GM23338 (cell line): ENCODE measurements at regions not wholly inside any gene's neighbourhood (a gene's known extent, or its start where the extent isn't known, plus 50 kb on each side); places are given as distances from the start of the nearest gene placed in this dataset.

Experiments used
- ATAC-seq: fragments of 200-7000 bp; cut with Tn5 transposase; 3 replicates; pipeline ENCODE4 v1.9.1; 2020
- DNase-seq: peaks from one replicate; pipeline ENCODE4 v3.0.0-alpha.2; 2015; ENCODE audit warnings: low spot score
- H2AFZ ChIP-seq: fragments of 200-600 bp; sonication (generic); 2 replicates; pipeline ENCODE4 v1.8.0; 2016; ENCODE audit warnings: antibody characterized with exemption, mild to moderate bottlenecking, moderate library complexity
- H3F3A ChIP-seq: fragments of 200-600 bp; sonication (generic); replicated peaks from 2 replicates; pipeline ENCODE4 v1.8.0; 2017; ENCODE audit warnings: antibody characterized with exemption, mixed run types, low read depth
- H3K27ac ChIP-seq: fragments of 200-600 bp; sonication (generic); 2 replicates; pipeline ENCODE4 v1.6.1; 2016; ENCODE audit warnings: low read depth
- H3K27me3 ChIP-seq: fragments of 200-600 bp; sonication (generic); 2 replicates; pipeline ENCODE4 v1.8.0; 2016; ENCODE audit warnings: mild to moderate bottlenecking, mixed run types, moderate library complexity; ENCODE audit not compliant: insufficient read depth
- H3K36me3 ChIP-seq: fragments of 200-600 bp; sonication (generic); 2 replicates; pipeline ENCODE4 v1.8.0; 2016; ENCODE audit warnings: mild to moderate bottlenecking; ENCODE audit not compliant: insufficient read depth
- H3K4me1 ChIP-seq: fragments of 200-600 bp; sonication (generic); 2 replicates; pipeline ENCODE4 v1.8.0; 2016; ENCODE audit warnings: mild to moderate bottlenecking, moderate library complexity; ENCODE audit not compliant: insufficient read depth
- H3K4me2 ChIP-seq: fragments of 200-600 bp; sonication (generic); 2 replicates; pipeline ENCODE4 v1.7.1; 2017; ENCODE audit warnings: mixed run types
- H3K4me3 ChIP-seq: fragments of 200-600 bp; sonication (generic); 2 replicates; pipeline ENCODE4 v1.6.1; 2016; ENCODE audit warnings: mixed run types
- H3K79me2 ChIP-seq: fragments of 200-600 bp; sonication (generic); replicated peaks from 2 replicates; pipeline ENCODE4 v1.8.0; 2017; ENCODE audit warnings: mild to moderate bottlenecking; ENCODE audit not compliant: insufficient read depth
- H3K9me2 ChIP-seq: fragments of 200-600 bp; sonication (generic); 2 replicates; pipeline ENCODE4 v1.8.0; 2017; ENCODE audit not compliant: insufficient read depth
- H4K20me1 ChIP-seq: fragments of 200-600 bp; sonication (generic); replicated peaks from 2 replicates; pipeline ENCODE4 v1.8.0; 2017; ENCODE audit warnings: mild to moderate bottlenecking; ENCODE audit not compliant: insufficient read depth
- H3K27ac Mint-ChIP-seq: 2 replicates; pipeline ENCODE4 v1.8.0; 2020; ENCODE audit warnings: inconsistent platforms, mild to moderate bottlenecking, moderate library complexity, mixed read lengths
- H3K27me3 Mint-ChIP-seq: 3 replicates; pipeline ENCODE4 v1.8.0; 2022; ENCODE audit warnings: low read depth, mild to moderate bottlenecking, moderate library complexity, mixed read lengths, inconsistent platforms; ENCODE audit not compliant: insufficient read depth, poor library complexity
- H3K36me3 Mint-ChIP-seq: 3 replicates; pipeline ENCODE4 v1.8.0; 2021; ENCODE audit warnings: low read depth, mild to moderate bottlenecking, inconsistent platforms, moderate library complexity, mixed read lengths
- H3K4me1 Mint-ChIP-seq: 3 replicates; pipeline ENCODE4 v1.8.0; 2020; ENCODE audit warnings: mild to moderate bottlenecking, inconsistent platforms, mixed read lengths
- H3K4me3 Mint-ChIP-seq: 3 replicates; pipeline ENCODE4 v1.8.0; 2021; ENCODE audit warnings: moderate library complexity, mild to moderate bottlenecking, inconsistent platforms, mixed read lengths
- H3K9me3 Mint-ChIP-seq: 3 replicates; pipeline ENCODE4 v1.8.0; 2020; ENCODE audit warnings: moderate library complexity, mild to moderate bottlenecking, inconsistent platforms, mixed read lengths
- CREB1 ChIP-seq: fragments of 250-450 bp; sonication (Bioruptor Pico); IDR thresholded peaks from 2 replicates; pipeline ENCODE4 v1.5.0; 2020; ENCODE audit warnings: low read depth, mild to moderate bottlenecking, moderate library complexity
- CTCF ChIP-seq, 2 experiments: fragments of 200-600 bp in 1 of 2; sonication (generic) in 1 of 2; conservative IDR thresholded peaks; 2 replicates each; pipeline versions ENCODE4 v1.5.1 to v1.6.1; 2016 to 2017; ENCODE audit warnings: antibody characterized with exemption in 2 of 2, low read depth in 2 of 2, mild to moderate bottlenecking in 2 of 2, moderate library complexity in 1 of 2
- ETS1 ChIP-seq: IDR thresholded peaks from 2 replicates; pipeline ENCODE4 v1.6.1; 2016; ENCODE audit warnings: antibody characterized with exemption
- EZH2 ChIP-seq: fragments of 200-600 bp; sonication (generic); IDR thresholded peaks from one replicate; pipeline ENCODE4 v1.8.0; 2017; ENCODE audit warnings: antibody characterized with exemption, mild to moderate bottlenecking, low read depth; ENCODE audit not compliant: unreplicated experiment
- EZH2phosphoT487 ChIP-seq: fragments of 200-600 bp; sonication (generic); IDR thresholded peaks from one replicate; pipeline ENCODE4 v1.8.1; 2018; ENCODE audit warnings: antibody characterized with exemption; ENCODE audit not compliant: unreplicated experiment
- JUNB ChIP-seq: IDR thresholded peaks from one replicate; pipeline ENCODE4 v1.6.1; 2016; ENCODE audit warnings: antibody characterized with exemption; ENCODE audit not compliant: unreplicated experiment
- NANOG ChIP-seq: IDR thresholded peaks from 2 replicates; pipeline ENCODE4 v1.6.1; 2016; ENCODE audit warnings: antibody characterized with exemption, borderline replicate concordance
- POLR2AphosphoS5 ChIP-seq: IDR thresholded peaks from 2 replicates; pipeline ENCODE4 v1.6.1; 2016; ENCODE audit warnings: antibody characterized with exemption, low read depth
- REST ChIP-seq: IDR thresholded peaks from one replicate; pipeline ENCODE4 v1.6.1; 2018; ENCODE audit warnings: antibody characterized with exemption; ENCODE audit not compliant: unreplicated experiment
- STAT1 ChIP-seq: IDR thresholded peaks from one replicate; pipeline ENCODE4 v1.6.1; 2016; ENCODE audit warnings: antibody characterized with exemption; ENCODE audit not compliant: unreplicated experiment
- ZNF114 ChIP-seq: fragments of 250-450 bp; sonication (Bioruptor Pico); IDR thresholded peaks from 2 replicates; pipeline ENCODE4 v1.5.0; 2020; ENCODE audit warnings: mild to moderate bottlenecking, moderate library complexity
- ZNF331 ChIP-seq: fragments of 250-450 bp; sonication (Bioruptor Pico); IDR thresholded peaks from 2 replicates; pipeline ENCODE4 v1.5.0; 2020; ENCODE audit warnings: low read depth, mild to moderate bottlenecking, moderate library complexity
- TF ChIP-seq, protein P1 (sequence below): fragments of 250-450 bp; sonication (Bioruptor Pico); IDR thresholded peaks from 2 replicates; pipeline ENCODE4 v1.5.0; 2020; ENCODE audit warnings: mild to moderate bottlenecking, moderate library complexity

DNA sequence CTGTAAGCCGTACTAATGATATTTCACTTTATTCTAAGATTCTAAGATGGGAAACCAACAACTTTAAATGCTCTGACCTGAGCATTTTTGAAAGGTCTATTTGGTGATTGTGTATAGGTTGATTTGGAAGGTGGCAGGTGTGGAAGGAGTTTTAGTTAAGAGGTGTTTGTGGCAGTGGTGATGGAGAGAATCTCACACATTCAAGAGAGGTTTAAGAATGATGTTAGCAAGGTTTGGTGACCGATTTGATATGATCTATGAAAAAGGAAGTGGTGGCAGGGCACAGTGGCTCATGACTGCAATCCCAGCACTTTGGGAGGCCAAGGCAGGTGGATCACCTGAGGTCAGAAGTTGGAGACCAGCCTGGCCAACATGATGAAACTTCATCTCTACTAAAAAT, 319.2 kb upstream of the CD180 start:
- H3F3A ChIP-seq: no peaks in the 10 kb centered on the region
- no peaks in the 10 kb centered on the region for H3K4me1 Mint-ChIP-seq

More for the DNA sequence above, 319.2 kb upstream of the CD180 start:
- Histone ChIP-seq H3K4me3 (no peak overlapping the region), H3K27ac (no peak overlapping the region), H3K4me2 (no peak overlapping the region), H3K9me2 (no peaks in the 10 kb centered on the region), H3K27me3 (no peaks in the 10 kb centered on the region), H3K4me1 (no peaks in the 10 kb centered on the region), H2AFZ (no peak overlapping the region), H3K36me3 (no peaks in the 10 kb centered on the region), H4K20me1 (no peaks in the 10 kb centered on the region; the same call in 1 of the 2 replicates), H3K79me2 (no peaks in the 10 kb centered on the region)
- no peak overlapping the region for H3K4me3 Mint-ChIP-seq
- DNase-seq: no peak
- no peak overlapping the region for H3K27ac Mint-ChIP-seq
- no peaks in the 10 kb centered on the region for H3K36me3 Mint-ChIP-seq
- no peaks in the 10 kb centered on the region for H3K9me3 Mint-ChIP-seq
- ATAC-seq: no peak
- H3K27me3 Mint-ChIP-seq: peaks cover 2% of the 10 kb centered on the region
- TF ChIP-seq CTCF (conservative IDR thresholded peaks at IDR 0.05; ENCODE audit: low read depth in 2 of 2): no peak
- no peak for TF ChIP-seq JUNB
- TF ChIP-seq ZNF331 (CRISPR knock-in tag): no peak
- TF ChIP-seq STAT1: no peak
- no peak for TF ChIP-seq REST
- no peak for TF ChIP-seq EZH2phosphoT487
- TF ChIP-seq EZH2: no peak
- TF ChIP-seq, protein P1, sequence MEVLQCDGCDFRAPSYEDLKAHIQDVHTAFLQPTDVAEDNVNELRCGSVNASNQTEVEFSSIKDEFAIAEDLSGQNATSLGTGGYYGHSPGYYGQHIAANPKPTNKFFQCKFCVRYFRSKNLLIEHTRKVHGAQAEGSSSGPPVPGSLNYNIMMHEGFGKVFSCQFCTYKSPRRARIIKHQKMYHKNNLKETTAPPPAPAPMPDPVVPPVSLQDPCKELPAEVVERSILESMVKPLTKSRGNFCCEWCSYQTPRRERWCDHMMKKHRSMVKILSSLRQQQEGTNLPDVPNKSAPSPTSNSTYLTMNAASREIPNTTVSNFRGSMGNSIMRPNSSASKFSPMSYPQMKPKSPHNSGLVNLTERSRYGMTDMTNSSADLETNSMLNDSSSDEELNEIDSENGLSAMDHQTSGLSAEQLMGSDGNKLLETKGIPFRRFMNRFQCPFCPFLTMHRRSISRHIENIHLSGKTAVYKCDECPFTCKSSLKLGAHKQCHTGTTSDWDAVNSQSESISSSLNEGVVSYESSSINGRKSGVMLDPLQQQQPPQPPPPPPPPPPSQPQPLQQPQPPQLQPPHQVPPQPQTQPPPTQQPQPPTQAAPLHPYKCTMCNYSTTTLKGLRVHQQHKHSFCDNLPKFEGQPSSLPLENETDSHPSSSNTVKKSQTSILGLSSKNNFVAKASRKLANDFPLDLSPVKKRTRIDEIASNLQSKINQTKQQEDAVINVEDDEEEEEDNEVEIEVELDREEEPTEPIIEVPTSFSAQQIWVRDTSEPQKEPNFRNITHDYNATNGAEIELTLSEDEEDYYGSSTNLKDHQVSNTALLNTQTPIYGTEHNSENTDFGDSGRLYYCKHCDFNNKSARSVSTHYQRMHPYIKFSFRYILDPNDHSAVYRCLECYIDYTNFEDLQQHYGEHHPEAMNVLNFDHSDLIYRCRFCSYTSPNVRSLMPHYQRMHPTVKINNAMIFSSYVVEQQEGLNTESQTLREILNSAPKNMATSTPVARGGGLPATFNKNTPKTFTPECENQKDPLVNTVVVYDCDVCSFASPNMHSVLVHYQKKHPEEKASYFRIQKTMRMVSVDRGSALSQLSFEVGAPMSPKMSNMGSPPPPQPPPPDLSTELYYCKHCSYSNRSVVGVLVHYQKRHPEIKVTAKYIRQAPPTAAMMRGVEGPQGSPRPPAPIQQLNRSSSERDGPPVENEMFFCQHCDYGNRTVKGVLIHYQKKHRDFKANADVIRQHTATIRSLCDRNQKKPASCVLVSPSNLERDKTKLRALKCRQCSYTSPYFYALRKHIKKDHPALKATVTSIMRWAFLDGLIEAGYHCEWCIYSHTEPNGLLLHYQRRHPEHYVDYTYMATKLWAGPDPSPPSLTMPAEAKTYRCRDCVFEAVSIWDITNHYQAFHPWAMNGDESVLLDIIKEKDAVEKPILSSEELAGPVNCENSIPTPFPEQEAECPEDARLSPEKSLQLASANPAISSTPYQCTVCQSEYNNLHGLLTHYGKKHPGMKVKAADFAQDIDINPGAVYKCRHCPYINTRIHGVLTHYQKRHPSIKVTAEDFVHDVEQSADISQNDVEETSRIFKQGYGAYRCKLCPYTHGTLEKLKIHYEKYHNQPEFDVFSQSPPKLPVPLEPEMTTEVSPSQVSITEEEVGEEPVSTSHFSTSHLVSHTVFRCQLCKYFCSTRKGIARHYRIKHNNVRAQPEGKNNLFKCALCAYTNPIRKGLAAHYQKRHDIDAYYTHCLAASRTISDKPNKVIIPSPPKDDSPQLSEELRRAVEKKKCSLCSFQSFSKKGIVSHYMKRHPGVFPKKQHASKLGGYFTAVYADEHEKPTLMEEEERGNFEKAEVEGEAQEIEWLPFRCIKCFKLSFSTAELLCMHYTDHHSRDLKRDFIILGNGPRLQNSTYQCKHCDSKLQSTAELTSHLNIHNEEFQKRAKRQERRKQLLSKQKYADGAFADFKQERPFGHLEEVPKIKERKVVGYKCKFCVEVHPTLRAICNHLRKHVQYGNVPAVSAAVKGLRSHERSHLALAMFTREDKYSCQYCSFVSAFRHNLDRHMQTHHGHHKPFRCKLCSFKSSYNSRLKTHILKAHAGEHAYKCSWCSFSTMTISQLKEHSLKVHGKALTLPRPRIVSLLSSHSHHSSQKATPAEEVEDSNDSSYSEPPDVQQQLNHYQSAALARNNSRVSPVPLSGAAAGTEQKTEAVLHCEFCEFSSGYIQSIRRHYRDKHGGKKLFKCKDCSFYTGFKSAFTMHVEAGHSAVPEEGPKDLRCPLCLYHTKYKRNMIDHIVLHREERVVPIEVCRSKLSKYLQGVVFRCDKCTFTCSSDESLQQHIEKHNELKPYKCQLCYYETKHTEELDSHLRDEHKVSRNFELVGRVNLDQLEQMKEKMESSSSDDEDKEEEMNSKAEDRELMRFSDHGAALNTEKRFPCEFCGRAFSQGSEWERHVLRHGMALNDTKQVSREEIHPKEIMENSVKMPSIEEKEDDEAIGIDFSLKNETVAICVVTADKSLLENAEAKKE (CRISPR knock-in tag): no peak
- no peak for TF ChIP-seq ETS1
- TF ChIP-seq ZNF114 (CRISPR knock-in tag): no peak
- TF ChIP-seq POLR2AphosphoS5: no peak
- no peak for TF ChIP-seq NANOG
- TF ChIP-seq CREB1 (CRISPR knock-in tag): no peak
